A549 (cell line): ENCODE measurements at regions not wholly inside any gene's neighbourhood (a gene's known extent, or its start where the extent isn't known, plus 50 kb on each side); places are given as distances from the start of the nearest gene placed in this dataset.
A peak's percentile ranks its signal among the peaks of the same experiment; 100 is the strongest.

Experiments
- ATAC-seq, 2 experiments: fragments of 200-7000 bp in 1 of 2; fragments of >200 bp in 1 of 2; cut with Nextera tagmentation in 1 of 2; cut with Tn5 transposase in 1 of 2; 3 replicates each; pipeline versions ENCODE4 v1.8.0 to v1.9.1; 2018 to 2020; ENCODE audit warnings: mild to moderate bottlenecking in 1 of 2, moderate library complexity in 1 of 2
- CTCF ChIA-PET: fragments of 300-600 bp; sonication (Branson Sonifier 250); formaldehyde crosslinking; extraction: SDS; loops from one replicate; lab custom pipeline; 2021; ENCODE audit warnings: antibody characterized with exemption, inconsistent platforms; lab: Yijun Ruan, JAX
- POLR2A ChIA-PET: fragments of 350-600 bp; formaldehyde crosslinking; extraction: SDS; loops from one replicate; lab custom pipeline; 2021; ENCODE audit warnings: antibody characterized with exemption, inconsistent platforms; lab: Yijun Ruan, JAX
- DNase-seq, 2 experiments: peaks; one replicate each; pipeline versions ENCODE4 v3.0.0 to v3.0.0-alpha.2; 2011 to 2016; ENCODE audit warnings: low read depth in 1 of 2, low spot score in 1 of 2
- FAIRE-seq: peaks from 2 replicates; lab custom pipeline; 2011; peaks lifted over from hg19 to GRCh38; lab: Jason Lieb, UNC
- H3K27ac ChIP-seq, 2 experiments: fragments of >200 bp; sonication (Bioruptor Twin); formaldehyde crosslinking; 3 replicates each; pipeline ENCODE4 v1.5.1; 2016 to 2017
- H3K4me1 ChIP-seq: fragments of >200 bp; sonication (Bioruptor Twin); formaldehyde crosslinking; 3 replicates; pipeline ENCODE4 v1.6.1; 2016
- H3K4me2 ChIP-seq: fragments of >200 bp; sonication (Bioruptor Twin); formaldehyde crosslinking; 3 replicates; pipeline ENCODE4 v1.6.1; 2016
- H3K4me3 ChIP-seq: fragments of >200 bp; sonication (Bioruptor Twin); formaldehyde crosslinking; 3 replicates; pipeline ENCODE4 v1.5.1; 2016
- H3K9me3 ChIP-seq: fragments of >200 bp; sonication (Bioruptor Twin); formaldehyde crosslinking; 3 replicates; pipeline ENCODE4 v1.6.1; 2016
- BHLHE40 ChIP-seq: IDR thresholded peaks from 2 replicates; pipeline ENCODE4 v1.6.1; 2012; ENCODE audit warnings: low read depth, low read length, inconsistent platforms
- CEBPB ChIP-seq, 2 experiments: fragments of >200 bp in 1 of 2; sonication (Bioruptor Twin) in 1 of 2; formaldehyde crosslinking in 1 of 2; IDR thresholded peaks; 2 replicates each; pipeline ENCODE4 v1.6.1; 2012 to 2016
- CHD4 ChIP-seq: fragments of 200-600 bp; sonication (generic); IDR thresholded peaks from 2 replicates; pipeline ENCODE4 v1.6.1; 2016; ENCODE audit warnings: antibody characterized with exemption, mild to moderate bottlenecking, borderline replicate concordance
- CTCF ChIP-seq: fragments of >200 bp; sonication (Bioruptor Twin); formaldehyde crosslinking; IDR thresholded peaks from 3 replicates; pipeline ENCODE4 v1.5.1; 2016
- E2F6 ChIP-seq: IDR thresholded peaks from 2 replicates; pipeline ENCODE4 v1.6.1; 2012; ENCODE audit warnings: low read depth, borderline replicate concordance
- EHMT2 ChIP-seq: fragments of 200-600 bp; sonication (generic); IDR thresholded peaks from 2 replicates; pipeline ENCODE4 v1.6.1; 2016; ENCODE audit warnings: antibody characterized with exemption, low read depth, mild to moderate bottlenecking, moderate library complexity
- ELK1 ChIP-seq: fragments of 150-350 bp; IDR thresholded peaks from 2 replicates; pipeline ENCODE4 v1.6.1; 2014; ENCODE audit warnings: low read depth, mild to moderate bottlenecking, low read length
- ESRRA ChIP-seq: fragments of 150-350 bp; IDR thresholded peaks from 2 replicates; pipeline ENCODE4 v1.6.1; 2014; ENCODE audit warnings: mild to moderate bottlenecking, low read length, borderline replicate concordance
- FOSL2 ChIP-seq, 2 experiments: fragments of 450-650 bp in 1 of 2; fragments of >200 bp in 1 of 2; sonication (Bioruptor Twin) in 1 of 2; formaldehyde crosslinking; IDR thresholded peaks; 2 replicates each; pipeline versions ENCODE4 v1.5.0 to v1.6.1; 2016 to 2020; ENCODE audit warnings: mild to moderate bottlenecking in 1 of 2, moderate library complexity in 1 of 2
- HDAC2 ChIP-seq: fragments of 200-600 bp; sonication (generic); IDR thresholded peaks from 2 replicates; pipeline ENCODE4 v1.6.1; 2016
- HES2 ChIP-seq: fragments of >200 bp; sonication (Bioruptor Twin); formaldehyde crosslinking; IDR thresholded peaks from 2 replicates; pipeline ENCODE4 v1.6.1; 2016
- HOXA7 ChIP-seq: fragments of 250-450 bp; sonication (Bioruptor Pico); IDR thresholded peaks from 2 replicates; pipeline ENCODE4 v1.5.0; 2020; ENCODE audit warnings: mild to moderate bottlenecking, moderate library complexity
- HOXB13 ChIP-seq: fragments of 250-450 bp; sonication (Bioruptor Pico); IDR thresholded peaks from 2 replicates; pipeline ENCODE4 v1.5.0; 2020; ENCODE audit warnings: low read depth, mild to moderate bottlenecking, moderate library complexity
- HOXB5 ChIP-seq: fragments of 250-450 bp; sonication (Bioruptor Pico); IDR thresholded peaks from 2 replicates; pipeline ENCODE4 v1.5.0; 2020; ENCODE audit warnings: mild to moderate bottlenecking, moderate library complexity
- KDM1A ChIP-seq: fragments of 200-600 bp; sonication (generic); IDR thresholded peaks from 2 replicates; pipeline ENCODE4 v1.6.1; 2016; ENCODE audit warnings: low read depth, mild to moderate bottlenecking
- MAFK ChIP-seq: fragments of 450-650 bp; IDR thresholded peaks from 2 replicates; pipeline ENCODE4 v1.6.1; 2014; ENCODE audit not compliant: partially characterized antibody
- MAX ChIP-seq: IDR thresholded peaks from 2 replicates; pipeline ENCODE4 v1.6.1; 2012
- MAZ ChIP-seq: fragments of 150-350 bp; IDR thresholded peaks from 2 replicates; pipeline ENCODE4 v1.6.1; 2014; ENCODE audit warnings: antibody characterized with exemption, low read depth, low read length, borderline replicate concordance
- POLR2AphosphoS2 ChIP-seq: conservative IDR thresholded peaks from 2 replicates; pipeline ENCODE4 v1.6.1; 2012; ENCODE audit warnings: low read length, improper control_type of control experiment, inconsistent platforms
- RAD21 ChIP-seq, 2 experiments: fragments of >200 bp in 1 of 2; sonication (Bioruptor Twin) in 1 of 2; formaldehyde crosslinking in 1 of 2; IDR thresholded peaks in 1 of 2; conservative IDR thresholded peaks in 1 of 2; 2 replicates in 1 of 2; 3 replicates in 1 of 2; pipeline ENCODE4 v1.6.1; 2012 to 2018; ENCODE audit warnings: inconsistent platforms in 1 of 2
- RCOR1 ChIP-seq: fragments of 150-350 bp; IDR thresholded peaks from 2 replicates; pipeline ENCODE4 v1.6.1; 2014; ENCODE audit warnings: antibody characterized with exemption, low read length, low read depth
- REST ChIP-seq: fragments of 200-600 bp; sonication (generic); IDR thresholded peaks from 2 replicates; pipeline ENCODE4 v1.6.1; 2016; ENCODE audit warnings: antibody characterized with exemption, mild to moderate bottlenecking, moderate library complexity
- RFX5 ChIP-seq: fragments of 450-650 bp; IDR thresholded peaks from 2 replicates; pipeline ENCODE4 v1.7.1; 2014; ENCODE audit warnings: antibody characterized with exemption, mild to moderate bottlenecking, moderate library complexity
- SMC3 ChIP-seq: fragments of >200 bp; sonication (Bioruptor Twin); formaldehyde crosslinking; IDR thresholded peaks from 3 replicates; pipeline ENCODE4 v1.6.1; 2018; ENCODE audit warnings: inconsistent platforms
- SREBF2 ChIP-seq: fragments of 450-650 bp; IDR thresholded peaks from 2 replicates; pipeline ENCODE4 v1.6.1; 2014; ENCODE audit warnings: mild to moderate bottlenecking, moderate library complexity
- USF2 ChIP-seq: fragments of 450-650 bp; IDR thresholded peaks from 2 replicates; pipeline ENCODE4 v1.6.1; 2014; ENCODE audit warnings: antibody characterized with exemption
- ZC3H11A ChIP-seq: fragments of 450-650 bp; IDR thresholded peaks from 2 replicates; pipeline ENCODE4 v1.6.1; 2014; ENCODE audit warnings: antibody characterized with exemption, mild to moderate bottlenecking
- ZFP36 ChIP-seq: fragments of 450-650 bp; IDR thresholded peaks from 2 replicates; pipeline ENCODE4 v1.6.1; 2014; ENCODE audit warnings: borderline replicate concordance; ENCODE audit not compliant: partially characterized antibody
- ZSCAN20 ChIP-seq: fragments of 250-450 bp; sonication (Bioruptor Pico); IDR thresholded peaks from 2 replicates; pipeline ENCODE4 v1.8.0; 2022; ENCODE audit warnings: mild to moderate bottlenecking, moderate library complexity
- WGBS: methylation state at CpG from one replicate; pipeline ENCODE4 v1.1.6; 2017; ENCODE audit errors: missing lambda C conversion rate; 5-methylcytosine and 5-hydroxymethylcytosine counted together

GRCh38 chr3:117435506-117435905 lies 725.9 kb downstream of the TUSC7 start:
- Histone ChIP-seq H3K4me1 (no peaks in the 10 kb centered on the region), H3K9me3 (no peaks in the 10 kb centered on the region), H3K4me2 (no peak overlapping the region), H3K4me3 (no peak overlapping the region), H3K27ac (no peak overlapping the region)
- CTCF ChIA-PET: no interaction called here
- 94% methylated on average over 6 of the region's 6 CpGs for WGBS
- POLR2A ChIA-PET: no interaction called here
- TF ChIP-seq FOSL2 (IDR thresholded peaks at IDR 0.05) (no peak), FOSL2 (CRISPR knock-in tag; IDR thresholded peaks at IDR 0.05) (no peak), HES2 (no peak), KDM1A (no peak), ZC3H11A (no peak), RFX5 (no peak), ELK1 (no peak), RCOR1 (no peak), E2F6 (no peak), HOXA7 (no peak), RAD21 (conservative IDR thresholded peaks at IDR 0.05 in 1 of 2, IDR thresholded peaks at IDR 0.05 in 1 of 2) (no peak), CTCF (no peak), CHD4 (no peak), POLR2AphosphoS2 (no peak), ZFP36 (no peak), MAFK (no peak), HDAC2 (no peak), BHLHE40 (no peak), EHMT2 (no peak), HOXB5 (CRISPR knock-in tag) (no peak)
- FAIRE-seq (no peak), ATAC-seq (no peak), DNase-seq (no peak)

- Histone ChIP-seq H3K4me1 (no peaks in the 10 kb centered on the region), H3K9me3 (no peaks in the 10 kb centered on the region), H3K4me3 (no peak overlapping the region), H3K4me2 (no peak overlapping the region), H3K27ac (no peak overlapping the region)
- CTCF ChIA-PET: interaction anchor here (0.7 to 2.7 kb wide), 3 partner anchors 10 to 41 kb away, joined by 3 to 11 read pairs (median 4); no protein-coding TSS in a partner anchor
- peak; percentile 1 to 24 for DNase-seq
- POLR2A ChIA-PET: no interaction called here
- 83% methylated on average over 3 of the region's 3 CpGs for WGBS
- no peak for FAIRE-seq
- peak; percentile 43 to 50; a peak in 2 of 6 replicates for ATAC-seq
- TF ChIP-seq ESRRA (no peak), MAX (no peak), SMC3 (peak; percentile 16; the same call in 1 of the 3 replicates), USF2 (no peak), ZSCAN20 (CRISPR knock-in tag) (no peak), CEBPB (IDR thresholded peaks at IDR 0.05) (peak in 1 of 2 experiments; percentile 79; a peak in 2 of 4 replicates), HOXB13 (no peak), HES2 (no peak), E2F6 (no peak), REST (no peak), SREBF2 (no peak), MAZ (no peak)
These were observed 730.2 kb downstream of the TUSC7 start for GRCh38 chr3:117439812-117440211.
